Astrocyte of the spinal cord (primary cell): ENCODE measurements at regions not wholly inside any gene's neighbourhood (a gene's known extent, or its start where the extent isn't known, plus 50 kb on each side); places are given as distances from the start of the nearest gene placed in this dataset.

Experiments
- DNase-seq: peaks from one replicate; pipeline ENCODE4 v3.0.0; 2011; ENCODE audit warnings: low read depth, low spot score
- H3K4me3 ChIP-seq: 2 replicates; pipeline ENCODE4 v1.5.1; 2011; ENCODE audit warnings: low read depth, mild to moderate bottlenecking, low read length, moderate library complexity
- CTCF ChIP-seq: IDR thresholded peaks from 2 replicates; pipeline ENCODE4 v1.5.1; 2012; ENCODE audit warnings: low read depth, mild to moderate bottlenecking, low read length, inconsistent platforms
- in situ Hi-C: cut with HindIII; loops from 2 replicates; pipeline ENCODE4 v1.10.0; 2017; ENCODE audit warnings: low sequenced_read_pairs

GRCh38 chr2:10221976-10222870 is 80.5 kb upstream of the HPCAL1 start:
- no peak for DNase-seq
- in situ Hi-C loops: no loop called here
- H3K4me3 ChIP-seq: no peak overlapping the region
- TF ChIP-seq CTCF: no peak

DNA sequence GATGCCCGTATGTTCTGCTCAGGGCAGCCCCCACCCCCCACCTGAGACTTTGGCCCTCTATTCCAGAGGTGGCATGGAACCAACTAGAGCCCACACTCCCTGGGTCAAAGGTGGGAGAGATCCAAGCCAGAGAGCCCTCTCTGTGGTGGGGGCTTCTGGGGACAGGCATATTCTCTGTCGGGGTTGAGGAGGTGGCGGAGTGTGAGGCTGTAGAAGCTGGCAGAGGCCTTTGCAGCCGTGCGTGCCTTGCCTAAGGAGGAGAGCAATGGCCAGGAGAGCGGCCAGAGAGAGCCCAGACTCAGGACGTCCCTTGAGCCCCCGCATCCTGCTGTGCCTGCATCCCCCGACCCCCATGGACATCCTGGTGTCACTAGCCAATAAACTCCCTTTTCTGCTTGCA is 79.2 kb upstream of the HPCAL1 start:
- H3K4me3 ChIP-seq: no peak overlapping the region
- no peak for DNase-seq
- no peak for TF ChIP-seq CTCF
- in situ Hi-C loops: no loop called here

- no peak for TF ChIP-seq CTCF
- H3K4me3 ChIP-seq: no peak overlapping the region
- in situ Hi-C loops: no loop called here
- DNase-seq: no peak
Observed at GRCh38 chr2:10223932-10224720, 78.6 kb upstream of the HPCAL1 start.

DNA sequence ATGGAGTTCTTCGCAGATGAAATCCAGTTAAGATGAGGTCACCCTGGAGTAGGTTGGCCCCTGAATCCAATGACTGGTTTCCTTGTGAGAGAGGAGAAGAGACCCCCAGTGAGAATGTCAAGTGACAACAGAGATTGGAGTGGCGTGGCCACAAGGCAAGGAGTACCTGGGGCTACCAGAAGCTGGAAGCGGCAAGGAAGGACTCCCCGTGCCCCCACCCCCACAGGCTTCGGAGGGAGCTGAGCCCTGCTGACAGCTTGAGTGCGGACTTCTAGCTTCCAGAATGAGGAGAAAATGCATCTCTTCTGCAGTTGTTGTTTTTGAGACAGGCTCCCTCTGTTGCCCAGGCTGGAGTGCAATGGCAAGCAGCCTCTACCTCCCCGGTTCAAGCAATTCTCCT is 78.0 kb upstream of the HPCAL1 start:
- TF ChIP-seq CTCF: no peak
- H3K4me3 ChIP-seq: no peak overlapping the region
- no peak for DNase-seq
- in situ Hi-C loops: no loop called here

- in situ Hi-C loops: no loop called here
- no peak overlapping the region for H3K4me3 ChIP-seq
- no peak for DNase-seq
- TF ChIP-seq CTCF: no peak
Observed at GRCh38 chr2:10225291-10226037, 77.2 kb upstream of the HPCAL1 start.

- in situ Hi-C loops: no loop called here
- TF ChIP-seq CTCF: no peak
- DNase-seq: no peak
- H3K4me3 ChIP-seq: no peak overlapping the region
Observed at GRCh38 chr2:10226038-10226724, 76.5 kb upstream of the HPCAL1 start.
